Ishikawa (cell line): ENCODE measurements at regions not wholly inside any gene's neighbourhood (a gene's known extent, or its start where the extent isn't known, plus 50 kb on each side); places are given as distances from the start of the nearest gene placed in this dataset.

Experiments used
- CEBPB ChIP-seq: IDR thresholded peaks from 2 replicates; pipeline ENCODE4 v1.6.1; 2012
- CREB1 ChIP-seq: IDR thresholded peaks from 2 replicates; pipeline ENCODE4 v1.6.1; 2012; ENCODE audit warnings: low read depth
- EP300 ChIP-seq: IDR thresholded peaks from 2 replicates; pipeline ENCODE4 v1.6.1; 2012; ENCODE audit warnings: borderline replicate concordance
- FOXM1 ChIP-seq: IDR thresholded peaks from 2 replicates; pipeline ENCODE4 v1.6.1; 2012; ENCODE audit warnings: low read depth, borderline replicate concordance
- MAX ChIP-seq: IDR thresholded peaks from 2 replicates; pipeline ENCODE4 v1.6.1; 2012
- NFIC ChIP-seq: IDR thresholded peaks from 2 replicates; pipeline ENCODE4 v1.6.1; 2012
- RAD21 ChIP-seq: IDR thresholded peaks from 2 replicates; pipeline ENCODE4 v1.6.1; 2012; ENCODE audit warnings: low read depth
- REST ChIP-seq: IDR thresholded peaks from 2 replicates; pipeline ENCODE4 v1.6.1; 2012; ENCODE audit warnings: low read depth, mild to moderate bottlenecking
- TAF1 ChIP-seq: IDR thresholded peaks from 2 replicates; pipeline ENCODE4 v1.6.1; 2012; ENCODE audit warnings: low read depth, mild to moderate bottlenecking
- TEAD4 ChIP-seq: IDR thresholded peaks from 2 replicates; pipeline ENCODE4 v1.6.1; 2012
- YY1 ChIP-seq: IDR thresholded peaks from 2 replicates; pipeline ENCODE4 v1.6.1; 2012; ENCODE audit warnings: low read depth
- ZBTB7A ChIP-seq: IDR thresholded peaks from 2 replicates; pipeline ENCODE4 v1.6.1; 2012; ENCODE audit warnings: low read depth

- TF ChIP-seq MAX (no peak), EP300 (no peak), RAD21 (no peak), ZBTB7A (no peak), YY1 (no peak), TAF1 (no peak), FOXM1 (no peak), NFIC (no peak), CEBPB (no peak), REST (no peak), CREB1 (no peak), TEAD4 (no peak)
Measured at GRCh38 chr13:88042489-88042888, 371.3 kb downstream of the SLITRK5 start.
